Thyroid gland (tissue), 4 donors: ENCODE measurements at regions not wholly inside any gene's neighbourhood (a gene's known extent, or its start where the extent isn't known, plus 50 kb on each side); places are given as distances from the start of the nearest gene placed in this dataset.

Source experiments
- DNase-seq, 2 donors: peaks; one replicate each; pipeline ENCODE4 v3.0.0-alpha.2; 2019
- H3K27ac ChIP-seq, 3 donors: fragments of 200-600 bp; sonication (generic); 1 replicate in 2 of 3; 2 replicates in 1 of 3; pipeline ENCODE4 v1.5.1; 2016 to 2019; ENCODE audit warnings: mild to moderate bottlenecking in 1 of 3, moderate library complexity in 1 of 3
- H3K27me3 ChIP-seq: fragments of 200-600 bp; sonication (generic); one replicate; pipeline ENCODE4 v1.5.1; 2019
- H3K36me3 ChIP-seq, 2 donors: fragments of 200-600 bp; sonication (generic); one replicate each; pipeline ENCODE4 v1.5.1; 2016 to 2019
- H3K4me1 ChIP-seq, 2 donors: fragments of 200-600 bp; sonication (generic); one replicate each; pipeline ENCODE4 v1.5.1; 2017 to 2019
- H3K4me3 ChIP-seq, 3 donors: fragments of 200-600 bp; sonication (generic); replicated peaks in 1 of 3; 1 replicate in 2 of 3; 2 replicates in 1 of 3; pipeline ENCODE4 v1.5.1; 2016; ENCODE audit warnings: mild to moderate bottlenecking in 1 of 3
- H3K9me3 ChIP-seq: fragments of 200-600 bp; sonication (generic); one replicate; pipeline ENCODE4 v1.5.1; 2017
- CTCF ChIP-seq, 6 experiments: fragments of 200-600 bp in 3 of 6; fragments of 450-650 bp in 3 of 6; sonication (generic) in 3 of 6; IDR thresholded peaks; one replicate each; pipeline ENCODE4 v1.5.1; 2016 to 2019; ENCODE audit warnings: antibody characterized with exemption in 6 of 6, mild to moderate bottlenecking in 2 of 6, inconsistent platforms in 1 of 6, moderate library complexity in 1 of 6
- POLR2A ChIP-seq, 2 donors: fragments of 450-650 bp; IDR thresholded peaks; one replicate each; pipeline ENCODE4 v1.6.1; 2017; ENCODE audit warnings: antibody characterized with exemption in 2 of 2, mild to moderate bottlenecking in 2 of 2, moderate library complexity in 1 of 2
- WGBS, 2 donors: methylation state at CpG; one replicate each; pipeline ENCODE4 v1.1.5; 2017; 5-methylcytosine and 5-hydroxymethylcytosine counted together
- intact Hi-C: fragments of 100-400 bp; cut with DNase I; formaldehyde crosslinking; loops from one replicate; pipeline ENCODE4 v1.15.1; 2023

- H3K4me3 ChIP-seq: no peak overlapping the region
- H3K27me3 ChIP-seq: no peaks in the 10 kb centered on the region
- no peak for TF ChIP-seq CTCF (IDR thresholded peaks at IDR 0.05)
- TF ChIP-seq POLR2A (IDR thresholded peaks at IDR 0.05): no peak
- intact Hi-C loops: no loop called here
- 93 to 94% methylated on average over 1 of the region's 1 CpG for WGBS, 2 donors
- DNase-seq: no peak
- H3K9me3 ChIP-seq: no peaks in the 10 kb centered on the region
- no peaks in the 10 kb centered on the region for H3K36me3 ChIP-seq
- no peaks in the 10 kb centered on the region for H3K4me1 ChIP-seq
- no peak overlapping the region for H3K27ac ChIP-seq
Measured at GRCh38 chr7:131903315-131903714, 346.9 kb upstream of the PODXL start.

- intact Hi-C loops: no loop called here
- no peaks in the 10 kb centered on the region for H3K9me3 ChIP-seq
- TF ChIP-seq POLR2A (IDR thresholded peaks at IDR 0.05) (no peak), CTCF (IDR thresholded peaks at IDR 0.05) (no peak)
- H3K27me3 ChIP-seq: no peaks in the 10 kb centered on the region
- no peak overlapping the region for H3K4me3 ChIP-seq
- no peaks in the 10 kb centered on the region for H3K36me3 ChIP-seq
- 6 to 50% methylated on average over 1 of the region's 1 CpG for WGBS, 2 donors
- no peak for DNase-seq
- H3K27ac ChIP-seq: no peak overlapping the region
- H3K4me1 ChIP-seq: no peaks in the 10 kb centered on the region
Measured at GRCh38 chr7:131900785-131901287, 344.4 kb upstream of the PODXL start.

- no peak for DNase-seq
- H3K36me3 ChIP-seq: no peaks in the 10 kb centered on the region
- intact Hi-C loops: no loop called here
- no peak overlapping the region for H3K4me3 ChIP-seq
- H3K9me3 ChIP-seq: no peaks in the 10 kb centered on the region
- no peak overlapping the region for H3K27ac ChIP-seq
- no peaks in the 10 kb centered on the region for H3K27me3 ChIP-seq
- TF ChIP-seq CTCF (IDR thresholded peaks at IDR 0.05) (no peak), POLR2A (IDR thresholded peaks at IDR 0.05) (no peak)
- no peaks in the 10 kb centered on the region for H3K4me1 ChIP-seq
- 85 to 89% methylated on average over 4 of the region's 4 CpGs for WGBS, 2 donors
Measured at GRCh38 chr7:131899271-131900030, 343.0 kb upstream of the PODXL start.

GRCh38 chr7:131898418-131898817 lies 342.0 kb upstream of the PODXL start:
- WGBS, 2 donors: 48 to 60% methylated on average over 3 of the region's 3 CpGs
- intact Hi-C loops: no loop called here
- no peak for TF ChIP-seq POLR2A (IDR thresholded peaks at IDR 0.05)
- no peak for TF ChIP-seq CTCF (IDR thresholded peaks at IDR 0.05)

GRCh38 chr7:131897790-131898165 lies 341.4 kb upstream of the PODXL start:
- intact Hi-C loops: no loop called here
- WGBS, 2 donors: 83 to 88% methylated on average over 1 to 2 of the region's 2 CpGs
- H3K27me3 ChIP-seq: no peaks in the 10 kb centered on the region
- H3K4me3 ChIP-seq: no peak overlapping the region
- no peak for DNase-seq
- H3K4me1 ChIP-seq: no peaks in the 10 kb centered on the region
- TF ChIP-seq CTCF (IDR thresholded peaks at IDR 0.05): no peak
- no peak for TF ChIP-seq POLR2A (IDR thresholded peaks at IDR 0.05)
- H3K36me3 ChIP-seq: no peaks in the 10 kb centered on the region
- H3K27ac ChIP-seq: no peak overlapping the region
- H3K9me3 ChIP-seq: no peaks in the 10 kb centered on the region

More at GRCh38 chr7:131898418-131898817, 342.0 kb upstream of the PODXL start:
- no peak for DNase-seq
- Histone ChIP-seq H3K27ac (no peak overlapping the region), H3K36me3 (no peaks in the 10 kb centered on the region), H3K27me3 (no peaks in the 10 kb centered on the region), H3K9me3 (no peaks in the 10 kb centered on the region), H3K4me3 (no peak overlapping the region), H3K4me1 (no peaks in the 10 kb centered on the region)
